Mammary epithelial cell (primary cell): ENCODE measurements at regions not wholly inside any gene's neighbourhood (a gene's known extent, or its start where the extent isn't known, plus 50 kb on each side); places are given as distances from the start of the nearest gene placed in this dataset.

Experiments
- EZH2 ChIP-seq: IDR thresholded peaks from 2 replicates; pipeline ENCODE4 v1.6.1; 2012; ENCODE audit warnings: low read length, inconsistent platforms, borderline replicate concordance
- TF ChIP-seq, protein P1 (sequence below), 2 donors: IDR thresholded peaks in 1 of 2; conservative IDR thresholded peaks in 1 of 2; 2 replicates each; pipeline ENCODE4 v1.5.1; 2011 to 2012; ENCODE audit warnings: inconsistent platforms in 2 of 2, low read length in 2 of 2, mild to moderate bottlenecking in 2 of 2, control low read depth in 1 of 2, low read depth in 1 of 2; ENCODE audit not compliant: insufficient read depth in 1 of 2; ENCODE audit errors: extremely low read depth in 1 of 2

DNA sequence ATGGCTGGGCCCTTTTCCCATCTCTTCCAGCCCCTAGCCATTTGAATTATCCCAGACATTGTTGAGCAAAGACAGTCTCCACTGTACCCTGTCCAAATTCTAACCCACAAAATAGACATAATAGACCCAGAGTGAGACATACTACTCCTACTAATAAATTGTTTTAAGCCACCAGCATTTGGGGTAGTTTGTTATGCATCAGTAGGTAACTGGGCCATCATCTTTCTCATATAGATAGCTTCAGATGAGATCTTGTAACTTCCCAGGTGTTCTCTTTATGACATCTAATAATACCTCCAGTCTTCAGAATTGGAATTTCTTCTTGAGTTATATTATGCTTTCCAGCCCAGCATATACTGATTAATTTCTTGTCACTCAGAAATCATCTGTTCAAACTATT is 117.2 kb upstream of the OTUD4 start:
- TF ChIP-seq, protein P1, sequence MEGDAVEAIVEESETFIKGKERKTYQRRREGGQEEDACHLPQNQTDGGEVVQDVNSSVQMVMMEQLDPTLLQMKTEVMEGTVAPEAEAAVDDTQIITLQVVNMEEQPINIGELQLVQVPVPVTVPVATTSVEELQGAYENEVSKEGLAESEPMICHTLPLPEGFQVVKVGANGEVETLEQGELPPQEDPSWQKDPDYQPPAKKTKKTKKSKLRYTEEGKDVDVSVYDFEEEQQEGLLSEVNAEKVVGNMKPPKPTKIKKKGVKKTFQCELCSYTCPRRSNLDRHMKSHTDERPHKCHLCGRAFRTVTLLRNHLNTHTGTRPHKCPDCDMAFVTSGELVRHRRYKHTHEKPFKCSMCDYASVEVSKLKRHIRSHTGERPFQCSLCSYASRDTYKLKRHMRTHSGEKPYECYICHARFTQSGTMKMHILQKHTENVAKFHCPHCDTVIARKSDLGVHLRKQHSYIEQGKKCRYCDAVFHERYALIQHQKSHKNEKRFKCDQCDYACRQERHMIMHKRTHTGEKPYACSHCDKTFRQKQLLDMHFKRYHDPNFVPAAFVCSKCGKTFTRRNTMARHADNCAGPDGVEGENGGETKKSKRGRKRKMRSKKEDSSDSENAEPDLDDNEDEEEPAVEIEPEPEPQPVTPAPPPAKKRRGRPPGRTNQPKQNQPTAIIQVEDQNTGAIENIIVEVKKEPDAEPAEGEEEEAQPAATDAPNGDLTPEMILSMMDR (conservative IDR thresholded peaks at IDR 0.05 in 1 of 2, IDR thresholded peaks at IDR 0.05 in 1 of 2; ENCODE audit: extremely low read depth in 1 of 2, insufficient read depth in 1 of 2, low read depth in 1 of 2, low read length in 2 of 2) = no peak
- no peak for TF ChIP-seq EZH2
